OCI-LY1 (cell line): ENCODE measurements at regions not wholly inside any gene's neighbourhood (a gene's known extent, or its start where the extent isn't known, plus 50 kb on each side); places are given as distances from the start of the nearest gene placed in this dataset.

Experiments
- CTCF ChIP-seq: fragments of 200-600 bp; sonication (generic), shearing (Covaris generic); IDR thresholded peaks from 2 replicates; pipeline ENCODE4 v1.5.1; 2017; ENCODE audit warnings: mild to moderate bottlenecking, antibody characterized with exemption, low read length, moderate library complexity, mixed read lengths
- EZH2 ChIP-seq: fragments of 200-600 bp; sonication (generic), shearing (Covaris generic); IDR thresholded peaks from 2 replicates; pipeline ENCODE4 v1.8.0; 2017; ENCODE audit warnings: borderline replicate concordance, mixed run types, mild to moderate bottlenecking, antibody characterized with exemption, low read length, moderate library complexity, mixed read lengths

DNA sequence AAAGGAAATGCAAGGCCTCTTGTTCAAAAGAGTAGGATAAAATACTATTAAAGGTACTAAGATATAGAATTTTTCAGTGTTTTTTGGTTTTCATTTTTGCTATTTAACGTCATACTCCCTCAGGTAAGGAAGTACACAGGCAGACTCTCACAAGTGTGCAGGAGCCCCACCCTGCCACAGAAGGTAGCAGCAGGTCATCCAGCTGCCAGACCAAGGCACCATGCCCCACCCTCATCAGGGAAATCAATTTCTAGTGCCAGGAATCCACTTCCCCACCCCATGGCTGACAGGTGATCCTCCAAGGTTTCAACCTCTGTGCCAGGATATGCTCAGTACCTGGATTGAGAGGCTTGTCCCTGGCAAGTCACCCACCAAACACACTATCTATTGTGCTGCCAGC, 712.9 kb downstream of the SORCS3 start:
- TF ChIP-seq EZH2 = no peak
- no peak for TF ChIP-seq CTCF
